ENCODE measurements at regions not wholly inside any gene's neighbourhood (a gene's known extent, or its start where the extent isn't known, plus 50 kb on each side); places are given as distances from the start of the nearest gene placed in this dataset.

GRCh38 chr3:150260398-150260710, 147.7 kb upstream of the TSC22D2 start:
- Histone ChIP-seq H3K4me3 (no peak overlapping the region), H3K9me3 (no peaks in the 10 kb centered on the region), H3K36me3 (no peaks in the 10 kb centered on the region), H3K27ac (no peak overlapping the region), H3K27me3 (replicated peaks; ENCODE audit: insufficient read depth) (no peaks in the 10 kb centered on the region), H3K4me1 (replicated peaks) (no peaks in the 10 kb centered on the region)
- WGBS, result 61% methylated on average over 3 of the region's 3 CpGs
- DNase-seq (ENCODE audit: low spot score), result no peak
- TF ChIP-seq CTCF (IDR thresholded peaks at IDR 0.05) (no peak), POLR2A (IDR thresholded peaks at IDR 0.05) (no peak), POLR2AphosphoS5 (IDR thresholded peaks at IDR 0.05) (no peak)
- intact Hi-C loops (cut with DNase I), result no loop called here

- no peaks in the 10 kb centered on the region for H3K36me3 ChIP-seq
- WGBS, result 83% methylated on average over 5 of the region's 5 CpGs
- no peak overlapping the region for H3K27ac ChIP-seq
- H3K9me3 ChIP-seq, result no peaks in the 10 kb centered on the region
- no peaks in the 10 kb centered on the region for H3K27me3 ChIP-seq (replicated peaks; ENCODE audit: insufficient read depth)
- H3K4me1 ChIP-seq (replicated peaks), result no peaks in the 10 kb centered on the region
- no peak for TF ChIP-seq POLR2A (IDR thresholded peaks at IDR 0.05)
- TF ChIP-seq CTCF (IDR thresholded peaks at IDR 0.05), result no peak
- TF ChIP-seq POLR2AphosphoS5 (IDR thresholded peaks at IDR 0.05), result no peak
- no peak for DNase-seq (ENCODE audit: low spot score)
- intact Hi-C loops (cut with DNase I), result no loop called here
- H3K4me3 ChIP-seq, result no peak overlapping the region
These were observed 148.3 kb upstream of the TSC22D2 start for GRCh38 chr3:150259526-150260397.

- Histone ChIP-seq H3K4me3 (no peak overlapping the region), H3K27ac (no peak overlapping the region), H3K4me1 (replicated peaks) (no peaks in the 10 kb centered on the region), H3K9me3 (no peaks in the 10 kb centered on the region), H3K27me3 (replicated peaks; ENCODE audit: insufficient read depth) (no peaks in the 10 kb centered on the region), H3K36me3 (no peaks in the 10 kb centered on the region)
- intact Hi-C loops (cut with DNase I), result no loop called here
- 85% methylated on average over 5 of the region's 5 CpGs for WGBS
- DNase-seq (ENCODE audit: low spot score), result no peak
- TF ChIP-seq POLR2AphosphoS5 (IDR thresholded peaks at IDR 0.05), result no peak
- TF ChIP-seq POLR2A (IDR thresholded peaks at IDR 0.05), result no peak
- TF ChIP-seq CTCF (IDR thresholded peaks at IDR 0.05), result no peak
These were observed 151.3 kb upstream of the TSC22D2 start for GRCh38 chr3:150256782-150257181.

GRCh38 chr3:150256318-150256717, 151.8 kb upstream of the TSC22D2 start:
- Histone ChIP-seq H3K27me3 (replicated peaks; ENCODE audit: insufficient read depth) (no peaks in the 10 kb centered on the region), H3K36me3 (no peaks in the 10 kb centered on the region), H3K4me3 (no peak overlapping the region), H3K27ac (peak overlapping the region in 1 of 2 donors; percentile 73), H3K4me1 (replicated peaks) (no peaks in the 10 kb centered on the region), H3K9me3 (no peaks in the 10 kb centered on the region)
- intact Hi-C loops (cut with DNase I), result no loop called here
- 54% methylated on average over 1 of the region's 1 CpG for WGBS
- no peak for DNase-seq (ENCODE audit: low spot score)
- TF ChIP-seq CTCF (IDR thresholded peaks at IDR 0.05) (no peak), POLR2AphosphoS5 (IDR thresholded peaks at IDR 0.05) (no peak), POLR2A (IDR thresholded peaks at IDR 0.05) (no peak)

- Histone ChIP-seq H3K27me3 (replicated peaks; ENCODE audit: insufficient read depth) (no peaks in the 10 kb centered on the region), H3K36me3 (no peaks in the 10 kb centered on the region), H3K9me3 (no peaks in the 10 kb centered on the region), H3K4me3 (no peak overlapping the region), H3K27ac (peak overlapping the region; percentile 57 to 73), H3K4me1 (replicated peaks) (no peaks in the 10 kb centered on the region)
- intact Hi-C loops (cut with DNase I), result no loop called here
- no peak for DNase-seq (ENCODE audit: low spot score)
- TF ChIP-seq POLR2AphosphoS5 (IDR thresholded peaks at IDR 0.05), result no peak
- TF ChIP-seq POLR2A (IDR thresholded peaks at IDR 0.05), result no peak
- no peak for TF ChIP-seq CTCF (IDR thresholded peaks at IDR 0.05)
These were observed 152.3 kb upstream of the TSC22D2 start for GRCh38 chr3:150255826-150256225.
